DND-41 (cell line): ENCODE measurements at regions not wholly inside any gene's neighbourhood (a gene's known extent, or its start where the extent isn't known, plus 50 kb on each side); places are given as distances from the start of the nearest gene placed in this dataset.
A peak's percentile ranks its signal among the peaks of the same experiment; 100 is the strongest.
"Not testable (repeated sequence)": the region's sequence is repeated elsewhere in the genome, so short reads cannot be mapped to it uniquely, and the experiment has no call there.

Source experiments
- ATAC-seq: fragments of 200-7000 bp; cut with Tn5 transposase; 3 replicates; pipeline ENCODE4 v1.9.1; 2021; ENCODE audit warnings: low read depth; ENCODE audit not compliant: insufficient read depth
- DNase-seq: peaks from one replicate; pipeline ENCODE4 v3.0.0-alpha.2; 2020
- H2AFZ ChIP-seq: 2 replicates; pipeline ENCODE4 v1.6.0; 2012; ENCODE audit warnings: low read depth, low read length
- H3K27ac ChIP-seq: 2 replicates; pipeline ENCODE4 v1.5.1; 2012; ENCODE audit warnings: low read length, inconsistent platforms
- H3K27me3 ChIP-seq: fragments of 200-600 bp; sonication (generic); 2 replicates; pipeline ENCODE4 v1.6.0; 2012; ENCODE audit warnings: low read length, mild to moderate bottlenecking, inconsistent platforms; ENCODE audit not compliant: insufficient read depth, poor library complexity
- H3K36me3 ChIP-seq: 2 replicates; pipeline ENCODE4 v1.5.1; 2012; ENCODE audit warnings: low read length, inconsistent platforms; ENCODE audit not compliant: insufficient read depth
- H3K4me1 ChIP-seq: 2 replicates; pipeline ENCODE4 v1.5.1; 2012; ENCODE audit warnings: mild to moderate bottlenecking, low read length; ENCODE audit not compliant: insufficient read depth
- H3K4me2 ChIP-seq: 2 replicates; pipeline ENCODE4 v1.6.0; 2012; ENCODE audit warnings: mild to moderate bottlenecking, moderate library complexity, low read length, inconsistent platforms; ENCODE audit not compliant: insufficient read depth
- H3K4me3 ChIP-seq, 2 experiments: fragments of 200-600 bp in 1 of 2; shearing (Covaris generic) in 1 of 2; 2 replicates each; pipeline ENCODE4 v1.5.1; 2012 to 2016; ENCODE audit warnings: inconsistent platforms in 2 of 2, low read length in 2 of 2, mild to moderate bottlenecking in 2 of 2, low read depth in 1 of 2, moderate library complexity in 1 of 2
- H3K79me2 ChIP-seq: 2 replicates; pipeline ENCODE4 v1.6.0; 2012; ENCODE audit warnings: low read length, inconsistent platforms; ENCODE audit not compliant: insufficient read depth
- H3K9ac ChIP-seq: 2 replicates; pipeline ENCODE4 v1.6.0; 2012; ENCODE audit warnings: low read depth, mild to moderate bottlenecking, inconsistent platforms, low read length, moderate library complexity
- H3K9me3 ChIP-seq: 2 replicates; pipeline ENCODE4 v1.5.1; 2012; ENCODE audit warnings: low read length, moderate library complexity, mild to moderate bottlenecking, inconsistent platforms; ENCODE audit not compliant: insufficient read depth, severe bottlenecking
- H4K20me1 ChIP-seq: 2 replicates; pipeline ENCODE4 v1.6.0; 2012; ENCODE audit warnings: low read length; ENCODE audit not compliant: insufficient read depth
- EZH2 ChIP-seq: IDR thresholded peaks from 3 replicates; pipeline ENCODE4 v1.6.1; 2012; ENCODE audit warnings: borderline replicate concordance, low read depth, mild to moderate bottlenecking, moderate library complexity, low read length, inconsistent platforms; ENCODE audit not compliant: severe bottlenecking
- TF ChIP-seq, protein P1 (sequence below): IDR thresholded peaks from 2 replicates; pipeline ENCODE4 v1.5.1; 2012; ENCODE audit warnings: borderline replicate concordance, low read length, moderate library complexity, mild to moderate bottlenecking; ENCODE audit not compliant: poor library complexity, severe bottlenecking; ENCODE audit errors: extremely low read depth

GRCh38 chr3:165607221-165607620 lies 230.0 kb downstream of the BCHE start:
- H3K36me3 ChIP-seq: no peaks in the 10 kb centered on the region
- H3K79me2 ChIP-seq: no peaks in the 10 kb centered on the region
- no peak overlapping the region for H2AFZ ChIP-seq
- H3K9ac ChIP-seq: no peak overlapping the region
- ATAC-seq (no peak), DNase-seq (no peak)
- H3K4me2 ChIP-seq: no peak overlapping the region
- H4K20me1 ChIP-seq: no peaks in the 10 kb centered on the region
- no peaks in the 10 kb centered on the region for H3K4me1 ChIP-seq
- TF ChIP-seq EZH2: no peak
- TF ChIP-seq, protein P1, sequence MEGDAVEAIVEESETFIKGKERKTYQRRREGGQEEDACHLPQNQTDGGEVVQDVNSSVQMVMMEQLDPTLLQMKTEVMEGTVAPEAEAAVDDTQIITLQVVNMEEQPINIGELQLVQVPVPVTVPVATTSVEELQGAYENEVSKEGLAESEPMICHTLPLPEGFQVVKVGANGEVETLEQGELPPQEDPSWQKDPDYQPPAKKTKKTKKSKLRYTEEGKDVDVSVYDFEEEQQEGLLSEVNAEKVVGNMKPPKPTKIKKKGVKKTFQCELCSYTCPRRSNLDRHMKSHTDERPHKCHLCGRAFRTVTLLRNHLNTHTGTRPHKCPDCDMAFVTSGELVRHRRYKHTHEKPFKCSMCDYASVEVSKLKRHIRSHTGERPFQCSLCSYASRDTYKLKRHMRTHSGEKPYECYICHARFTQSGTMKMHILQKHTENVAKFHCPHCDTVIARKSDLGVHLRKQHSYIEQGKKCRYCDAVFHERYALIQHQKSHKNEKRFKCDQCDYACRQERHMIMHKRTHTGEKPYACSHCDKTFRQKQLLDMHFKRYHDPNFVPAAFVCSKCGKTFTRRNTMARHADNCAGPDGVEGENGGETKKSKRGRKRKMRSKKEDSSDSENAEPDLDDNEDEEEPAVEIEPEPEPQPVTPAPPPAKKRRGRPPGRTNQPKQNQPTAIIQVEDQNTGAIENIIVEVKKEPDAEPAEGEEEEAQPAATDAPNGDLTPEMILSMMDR: no peak
- no peak overlapping the region for H3K27ac ChIP-seq
- H3K4me3 ChIP-seq: no peak overlapping the region
- H3K9me3 ChIP-seq: no peaks in the 10 kb centered on the region
- no peaks in the 10 kb centered on the region for H3K27me3 ChIP-seq

DNA sequence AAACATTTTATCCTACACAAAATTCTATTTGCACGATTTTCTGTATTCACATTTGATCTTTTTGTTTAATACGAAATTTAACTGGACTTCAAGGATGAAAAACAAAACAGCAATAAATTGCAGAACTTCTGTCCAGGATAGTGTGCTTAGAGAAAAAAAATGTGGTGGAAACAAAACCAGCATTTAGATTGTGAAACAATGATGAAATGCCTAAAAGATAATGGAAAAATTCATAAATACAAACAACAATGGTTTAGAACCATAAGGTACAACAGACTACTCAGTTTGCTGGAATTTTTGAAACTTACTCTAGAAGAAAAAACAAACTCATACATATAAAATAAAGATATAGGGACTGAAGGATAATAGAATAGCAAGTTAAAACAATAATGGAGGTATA lies 234.0 kb downstream of the BCHE start:
- TF ChIP-seq, protein P1: no peak
- no peak for TF ChIP-seq EZH2
- no peaks in the 10 kb centered on the region for H3K9me3 ChIP-seq
- no peak for DNase-seq

DNA sequence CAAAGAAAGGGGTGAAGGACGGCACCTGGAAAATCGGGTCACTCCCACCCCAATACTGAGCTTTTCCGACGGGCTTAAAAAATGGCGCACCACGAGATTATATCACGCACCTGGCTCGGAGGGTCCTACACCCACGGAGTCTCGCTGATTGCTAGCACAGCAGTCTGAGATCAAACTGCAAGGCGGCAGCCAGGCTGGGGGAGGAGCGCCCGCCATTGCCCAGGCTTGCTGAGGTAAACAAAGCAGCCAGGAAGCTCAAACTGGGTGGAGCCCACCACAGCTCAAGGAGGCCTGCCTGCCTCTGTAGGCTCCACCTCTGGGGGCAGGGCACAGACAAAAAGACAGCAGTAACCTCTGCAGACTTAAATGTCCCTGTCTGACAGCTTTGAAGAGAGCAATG lies 264.7 kb downstream of the BCHE start:
- H3K27me3 ChIP-seq, H3K4me3 ChIP-seq, H3K79me2 ChIP-seq, H3K4me1 ChIP-seq, ATAC-seq, H3K4me2 ChIP-seq, H3K36me3 ChIP-seq, H3K9ac ChIP-seq, H2AFZ ChIP-seq, H3K9me3 ChIP-seq, H3K27ac ChIP-seq, H4K20me1 ChIP-seq: not testable (repeated sequence)
- DNase-seq: peak; percentile 7

More for the DNA sequence above, 234.0 kb downstream of the BCHE start:
- H3K9ac ChIP-seq: no peak overlapping the region
- H3K36me3 ChIP-seq: no peaks in the 10 kb centered on the region
- no peak overlapping the region for H3K4me2 ChIP-seq
- ATAC-seq: no peak
- H3K27me3 ChIP-seq: no peaks in the 10 kb centered on the region
- H3K4me3 ChIP-seq: no peak overlapping the region
- no peak overlapping the region for H3K27ac ChIP-seq
- no peaks in the 10 kb centered on the region for H4K20me1 ChIP-seq
- no peaks in the 10 kb centered on the region for H3K79me2 ChIP-seq
- no peak overlapping the region for H2AFZ ChIP-seq
- no peaks in the 10 kb centered on the region for H3K4me1 ChIP-seq

DNA sequence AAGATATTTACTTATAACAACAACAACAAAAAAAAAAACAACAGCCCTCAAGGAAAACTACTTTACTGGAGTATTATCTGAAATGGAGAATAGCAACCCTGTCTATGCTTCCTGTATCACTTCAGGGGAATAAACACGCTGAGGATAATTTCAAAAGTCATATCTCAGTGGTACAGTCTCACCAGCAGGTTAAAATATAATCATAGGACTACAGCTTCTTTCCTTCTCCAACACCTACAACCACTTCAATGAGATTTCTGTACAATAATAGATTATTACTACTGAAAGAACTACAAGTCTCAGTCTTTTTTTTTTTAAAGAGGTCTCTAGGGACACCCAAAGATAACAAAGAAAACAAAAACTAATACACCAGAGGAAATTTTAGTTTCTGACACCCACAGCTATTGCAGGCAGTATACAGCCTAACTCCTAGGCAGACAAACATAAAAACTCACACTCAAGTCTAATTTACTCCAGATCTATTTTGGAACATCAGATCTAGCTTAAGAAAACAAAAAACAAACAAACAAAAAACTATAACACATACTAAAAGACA lies 268.2 kb downstream of the BCHE start:
- Histone ChIP-seq H3K9me3 (no peaks in the 10 kb centered on the region), H3K79me2 (no peaks in the 10 kb centered on the region), H3K27ac (no peak overlapping the region), H3K27me3 (no peaks in the 10 kb centered on the region), H3K4me3 (no peak overlapping the region), H3K4me2 (no peak overlapping the region), H3K36me3 (no peaks in the 10 kb centered on the region), H2AFZ (no peak overlapping the region), H3K4me1 (no peaks in the 10 kb centered on the region), H3K9ac (no peak overlapping the region), H4K20me1 (no peaks in the 10 kb centered on the region)
- no peak for TF ChIP-seq EZH2
- TF ChIP-seq, protein P1: no peak
- DNase-seq (no peak), ATAC-seq (no peak)
